ENCODE measurements at regions not wholly inside any gene's neighbourhood (a gene's known extent, or its start where the extent isn't known, plus 50 kb on each side); places are given as distances from the start of the nearest gene placed in this dataset.

- no peak for TF ChIP-seq CTCF (conservative IDR thresholded peaks at IDR 0.05; ENCODE audit: low read depth, low read length)
- no peak overlapping the region for H3K4me3 ChIP-seq (ENCODE audit: low read depth, low read length)
- DNase-seq (ENCODE audit: low read depth) = no peak
Observed at GRCh38 chr2:41896186-41896846, 151.5 kb upstream of the PKDCC start.

GRCh38 chr2:41899189-41899588, 148.6 kb upstream of the PKDCC start:
- DNase-seq (ENCODE audit: low read depth) = peak; percentile 92
- H3K4me3 ChIP-seq (ENCODE audit: low read depth, low read length) = no peak overlapping the region
- TF ChIP-seq CTCF (conservative IDR thresholded peaks at IDR 0.05; ENCODE audit: low read depth, low read length) = no peak

- DNase-seq (ENCODE audit: low read depth) = no peak
- TF ChIP-seq CTCF (conservative IDR thresholded peaks at IDR 0.05; ENCODE audit: low read depth, low read length) = no peak
- no peak overlapping the region for H3K4me3 ChIP-seq (ENCODE audit: low read depth, low read length)
Observed at GRCh38 chr2:41900101-41900577, 147.7 kb upstream of the PKDCC start.

- DNase-seq (ENCODE audit: low read depth) = no peak
- TF ChIP-seq CTCF (conservative IDR thresholded peaks at IDR 0.05; ENCODE audit: low read depth, low read length) = no peak
Observed at GRCh38 chr2:41902897-41903296, 144.9 kb upstream of the PKDCC start.

DNA sequence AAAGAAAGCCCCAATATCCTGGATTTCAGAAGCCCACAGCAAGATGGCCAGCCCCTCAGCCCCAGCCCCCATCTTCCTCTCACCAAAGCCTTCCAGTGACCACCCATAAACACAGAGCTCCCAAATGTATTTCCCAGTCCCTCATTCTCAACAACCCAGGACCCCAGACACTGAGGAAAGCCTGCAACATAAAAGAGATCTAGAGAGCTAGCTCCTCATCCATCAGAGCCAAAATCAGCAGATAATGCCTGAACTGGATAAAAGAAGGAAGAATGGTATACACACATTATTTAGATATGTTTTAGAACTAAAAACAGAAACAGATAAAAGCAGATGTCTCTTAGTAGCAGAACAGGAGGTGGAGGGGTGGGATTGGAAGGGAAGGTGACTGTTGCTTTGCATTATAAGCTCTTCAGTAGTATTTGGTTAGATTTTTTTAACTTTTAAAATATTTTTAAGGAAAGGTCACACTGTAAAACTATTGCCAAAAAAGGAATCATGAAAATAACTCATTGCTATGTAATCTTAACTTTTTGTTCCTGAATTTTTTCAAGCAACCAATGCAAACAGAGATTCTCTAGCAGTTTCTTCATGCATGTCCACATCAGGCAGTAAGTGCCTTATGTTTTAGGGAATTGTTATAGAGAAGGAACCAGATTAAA, 144.2 kb upstream of the PKDCC start:
- peak; percentile 30 for DNase-seq (ENCODE audit: low read depth)
- TF ChIP-seq CTCF (conservative IDR thresholded peaks at IDR 0.05; ENCODE audit: low read depth, low read length) = no peak
- H3K4me3 ChIP-seq (ENCODE audit: low read depth, low read length) = no peak overlapping the region

More at GRCh38 chr2:41902897-41903296, 144.9 kb upstream of the PKDCC start:
- no peak overlapping the region for H3K4me3 ChIP-seq (ENCODE audit: low read depth, low read length)

DNA sequence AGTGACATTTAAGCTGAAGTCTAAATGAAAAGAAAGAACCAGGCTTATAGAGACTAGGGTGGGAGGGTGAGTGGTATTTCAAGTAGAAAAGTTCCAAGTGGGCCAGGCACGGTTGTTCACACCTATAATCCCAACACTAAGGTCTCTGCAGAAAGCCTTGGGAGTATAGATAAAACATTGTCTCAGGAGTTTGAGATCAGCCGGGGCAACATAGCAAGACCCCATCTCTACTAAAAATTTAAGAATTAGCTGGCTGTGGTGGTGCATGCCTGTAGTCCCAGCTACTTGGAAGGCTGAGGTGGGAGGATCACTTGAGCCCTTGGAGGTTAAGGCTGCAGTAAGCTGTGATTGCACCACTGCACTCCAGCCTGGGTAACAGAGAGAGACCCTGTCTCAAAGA, 143.4 kb upstream of the PKDCC start:
- no peak for TF ChIP-seq CTCF (conservative IDR thresholded peaks at IDR 0.05; ENCODE audit: low read depth, low read length)
- H3K4me3 ChIP-seq (ENCODE audit: low read depth, low read length) = no peak overlapping the region
- DNase-seq (ENCODE audit: low read depth) = no peak
